HepG2 (cell line): ENCODE measurements at regions not wholly inside any gene's neighbourhood (a gene's known extent, or its start where the extent isn't known, plus 50 kb on each side); places are given as distances from the start of the nearest gene placed in this dataset.

ENCODE experiments used
- SMC3 ChIP-seq: IDR thresholded peaks from 2 replicates; pipeline ENCODE4 v1.6.1; 2011; ENCODE audit warnings: low read length, improper control_type of control experiment
- TBL1XR1 ChIP-seq: fragments of 150-350 bp; IDR thresholded peaks from 2 replicates; pipeline ENCODE4 v1.6.1; 2014; ENCODE audit warnings: borderline replicate concordance, low read length; ENCODE audit not compliant: partially characterized antibody

- no peak for TF ChIP-seq TBL1XR1
- TF ChIP-seq SMC3, result no peak
Observed at GRCh38 chr2:158025255-158025996, 76.2 kb upstream of the UPP2 start.
